NT2/D1 (cell line): ENCODE measurements at regions not wholly inside any gene's neighbourhood (a gene's known extent, or its start where the extent isn't known, plus 50 kb on each side); places are given as distances from the start of the nearest gene placed in this dataset.

Experiments
- DNase-seq: peaks from one replicate; pipeline ENCODE4 v3.0.0-alpha.2; 2011; ENCODE audit warnings: low read depth, low spot score
- H3K27me3 ChIP-seq: 2 replicates; pipeline ENCODE4 v1.6.0; 2011; ENCODE audit warnings: mild to moderate bottlenecking; ENCODE audit not compliant: insufficient read length, insufficient read depth
- H3K36me3 ChIP-seq: 2 replicates; pipeline ENCODE4 v1.6.1; 2011; ENCODE audit warnings: mild to moderate bottlenecking, low read length, mixed read lengths; ENCODE audit not compliant: insufficient read depth, insufficient read length
- H3K4me1 ChIP-seq: 2 replicates; pipeline ENCODE4 v1.5.1; 2011; ENCODE audit not compliant: insufficient read depth, insufficient read length
- H3K4me3 ChIP-seq: 2 replicates; pipeline ENCODE4 v1.5.1; 2011; ENCODE audit warnings: low read depth; ENCODE audit not compliant: insufficient read length
- H3K9ac ChIP-seq: 2 replicates; pipeline ENCODE4 v1.6.0; 2011; ENCODE audit warnings: low read depth; ENCODE audit not compliant: insufficient read length
- H3K9me3 ChIP-seq: 2 replicates; pipeline ENCODE4 v1.5.1; 2011; ENCODE audit warnings: mild to moderate bottlenecking, low read length; ENCODE audit not compliant: insufficient read depth
- SUZ12 ChIP-seq: IDR thresholded peaks from 2 replicates; pipeline ENCODE4 v1.6.1; 2011; ENCODE audit not compliant: insufficient read length, insufficient read depth; ENCODE audit errors: extremely low read depth
- YY1 ChIP-seq: IDR thresholded peaks from 2 replicates; pipeline ENCODE4 v1.6.1; 2011; ENCODE audit not compliant: insufficient read length, insufficient read depth
- ZNF274 ChIP-seq: IDR thresholded peaks from 2 replicates; pipeline ENCODE4 v1.6.1; 2011; ENCODE audit warnings: mild to moderate bottlenecking, low read depth, low read length

- Histone ChIP-seq H3K27me3 (peaks cover 7% of the 10 kb centered on the region), H3K9me3 (no peaks in the 10 kb centered on the region; the same call in 1 of the 2 replicates), H3K4me1 (peaks cover 5% of the 10 kb centered on the region), H3K9ac (no peak overlapping the region), H3K4me3 (no peak overlapping the region), H3K36me3 (no peaks in the 10 kb centered on the region)
- TF ChIP-seq ZNF274 (no peak), YY1 (no peak), SUZ12 (no peak)
- DNase-seq: no peak
Measured at GRCh38 chr7:47038621-47039020, 543.3 kb downstream of the TNS3 start.

- no peaks in the 10 kb centered on the region; the same call in 1 of the 2 replicates for H3K9me3 ChIP-seq
- TF ChIP-seq SUZ12: no peak
- no peak for TF ChIP-seq ZNF274
- TF ChIP-seq YY1: no peak
- H3K4me3 ChIP-seq: no peak overlapping the region
- H3K4me1 ChIP-seq: peaks cover 5% of the 10 kb centered on the region
- H3K27me3 ChIP-seq: peaks cover 7% of the 10 kb centered on the region
- H3K9ac ChIP-seq: no peak overlapping the region
- DNase-seq: no peak
- H3K36me3 ChIP-seq: no peaks in the 10 kb centered on the region
Measured at GRCh38 chr7:47037607-47038006, 544.3 kb downstream of the TNS3 start.

GRCh38 chr7:47036909-47037308, 545.0 kb downstream of the TNS3 start:
- Histone ChIP-seq H3K9ac (no peak overlapping the region), H3K4me1 (peaks cover 5% of the 10 kb centered on the region), H3K9me3 (no peaks in the 10 kb centered on the region; the same call in 1 of the 2 replicates), H3K27me3 (peaks cover 4% of the 10 kb centered on the region), H3K4me3 (no peak overlapping the region), H3K36me3 (no peaks in the 10 kb centered on the region)
- TF ChIP-seq ZNF274 (no peak), SUZ12 (no peak), YY1 (no peak)
- no peak for DNase-seq

GRCh38 chr7:47035522-47035921, 546.4 kb downstream of the TNS3 start:
- peaks cover 4% of the 10 kb centered on the region for H3K27me3 ChIP-seq
- no peak overlapping the region for H3K9ac ChIP-seq
- peaks cover 5% of the 10 kb centered on the region for H3K4me1 ChIP-seq
- H3K4me3 ChIP-seq: no peak overlapping the region
- TF ChIP-seq YY1: no peak
- no peaks in the 10 kb centered on the region for H3K36me3 ChIP-seq
- H3K9me3 ChIP-seq: no peaks in the 10 kb centered on the region; the same call in 1 of the 2 replicates
- no peak for DNase-seq

- Histone ChIP-seq H3K4me3 (no peak overlapping the region), H3K9ac (no peak overlapping the region), H3K9me3 (no peaks in the 10 kb centered on the region; the same call in 1 of the 2 replicates), H3K27me3 (peaks cover 4% of the 10 kb centered on the region), H3K4me1 (peaks cover 5% of the 10 kb centered on the region), H3K36me3 (no peaks in the 10 kb centered on the region)
- no peak for DNase-seq
- no peak for TF ChIP-seq SUZ12
- TF ChIP-seq ZNF274: no peak
- TF ChIP-seq YY1: no peak
Measured at GRCh38 chr7:47034180-47034579, 547.7 kb downstream of the TNS3 start.

- Histone ChIP-seq H3K9me3 (no peaks in the 10 kb centered on the region; the same call in 1 of the 2 replicates), H3K9ac (no peak overlapping the region), H3K4me1 (no peaks in the 10 kb centered on the region), H3K4me3 (no peak overlapping the region), H3K36me3 (no peaks in the 10 kb centered on the region), H3K27me3 (peaks cover 4% of the 10 kb centered on the region)
- no peak for DNase-seq
- TF ChIP-seq YY1 (no peak), SUZ12 (no peak), ZNF274 (no peak)
Measured at GRCh38 chr7:47032536-47032908, 549.4 kb downstream of the TNS3 start.

- Histone ChIP-seq H3K9me3 (no peaks in the 10 kb centered on the region; the same call in 1 of the 2 replicates), H3K4me1 (no peaks in the 10 kb centered on the region), H3K9ac (no peak overlapping the region), H3K27me3 (peaks cover 4% of the 10 kb centered on the region), H3K4me3 (no peak overlapping the region), H3K36me3 (no peaks in the 10 kb centered on the region)
- no peak for DNase-seq
- TF ChIP-seq SUZ12 (no peak), YY1 (no peak), ZNF274 (no peak)
Measured at GRCh38 chr7:47031786-47032535, 550.0 kb downstream of the TNS3 start.
